ENCODE measurements at regions not wholly inside any gene's neighbourhood (a gene's known extent, or its start where the extent isn't known, plus 50 kb on each side); places are given as distances from the start of the nearest gene placed in this dataset.
A peak's percentile ranks its signal among the peaks of the same experiment; 100 is the strongest.
"Not testable (repeated sequence)": the region's sequence is repeated elsewhere in the genome, so short reads cannot be mapped to it uniquely, and the experiment has no call there.

GRCh38 chr14:54010981-54011380 lies 54.4 kb upstream of the BMP4 start:
- ChIA-PET CTCF (no interaction called here), POLR2A (no interaction called here)
- no peak for DNase-seq (ENCODE audit: low read depth)
- no peak for TF ChIP-seq CTCF (IDR thresholded peaks at IDR 0.05; ENCODE audit: insufficient read depth, low read depth, low read length)
- Histone ChIP-seq H3K36me3 (ENCODE audit: control insufficient read depth, insufficient read depth, low read length) (no peaks in the 10 kb centered on the region), H3K4me3 (ENCODE audit: low read depth, low read length) (no peak overlapping the region), H3K27me3 (ENCODE audit: control insufficient read depth, insufficient read depth, low read length) (no peaks in the 10 kb centered on the region)

DNA sequence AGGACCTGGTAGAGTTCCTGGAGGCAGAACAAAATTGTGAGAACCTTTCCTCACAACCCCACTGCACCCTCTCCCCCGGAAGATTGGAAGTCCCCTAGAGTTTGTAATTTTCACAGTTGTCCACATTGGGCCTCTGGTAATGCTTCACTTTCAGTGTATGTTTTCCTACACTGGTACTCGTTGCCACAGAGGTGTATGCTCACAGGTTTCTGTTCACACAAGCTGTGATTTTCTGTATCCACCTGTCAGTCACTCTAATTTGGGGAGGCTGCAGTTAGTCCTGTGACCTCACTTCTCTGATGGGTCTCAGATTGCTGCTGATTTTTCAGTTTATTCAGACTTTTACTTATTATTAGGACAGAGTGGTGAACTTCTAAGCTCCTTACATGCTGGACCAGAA lies 66.4 kb upstream of the BMP4 start:
- CTCF ChIA-PET, result interaction anchor here (0.8 to 0.9 kb wide), 2 partner anchors 13 to 140 kb away, joined by 3 to 4 read pairs; no protein-coding TSS in a partner anchor

DNA sequence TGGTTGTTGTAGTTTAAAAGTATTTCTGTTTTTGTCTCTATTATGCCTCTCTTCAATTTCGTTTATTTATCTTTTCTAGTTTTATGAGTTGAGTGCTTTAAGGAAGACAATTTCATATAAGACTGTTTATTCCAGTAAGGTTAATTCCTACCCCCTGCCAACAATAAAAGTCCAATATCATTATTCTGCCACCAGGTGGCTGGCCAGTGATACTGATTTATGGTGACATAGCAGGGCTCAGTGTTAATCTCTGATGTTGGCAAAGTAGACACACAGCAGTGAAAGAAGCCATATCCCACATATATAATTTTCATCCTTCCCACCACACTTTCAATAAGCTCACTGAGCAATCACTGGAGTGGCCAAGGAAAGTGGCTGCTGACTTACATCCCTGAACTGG lies 69.0 kb upstream of the BMP4 start:
- CTCF ChIA-PET, result interaction anchor here (0.6 to 1.4 kb wide), 2 partner anchors 149 to 611 kb away, joined by 3 read pairs; no protein-coding TSS in a partner anchor
- POLR2A ChIA-PET, result no interaction called here
- DNase-seq (ENCODE audit: low read depth), result no peak

More for the DNA sequence above, 66.4 kb upstream of the BMP4 start:
- POLR2A ChIA-PET, result no interaction called here
- H3K4me3 ChIP-seq (ENCODE audit: low read depth, low read length), result no peak overlapping the region
- no peak for TF ChIP-seq CTCF (IDR thresholded peaks at IDR 0.05; ENCODE audit: insufficient read depth, low read depth, low read length)
- no peak for DNase-seq (ENCODE audit: low read depth)
- no peaks in the 10 kb centered on the region for H3K27me3 ChIP-seq (ENCODE audit: control insufficient read depth, insufficient read depth, low read length)
- H3K36me3 ChIP-seq (ENCODE audit: control insufficient read depth, insufficient read depth, low read length), result no peaks in the 10 kb centered on the region

DNA sequence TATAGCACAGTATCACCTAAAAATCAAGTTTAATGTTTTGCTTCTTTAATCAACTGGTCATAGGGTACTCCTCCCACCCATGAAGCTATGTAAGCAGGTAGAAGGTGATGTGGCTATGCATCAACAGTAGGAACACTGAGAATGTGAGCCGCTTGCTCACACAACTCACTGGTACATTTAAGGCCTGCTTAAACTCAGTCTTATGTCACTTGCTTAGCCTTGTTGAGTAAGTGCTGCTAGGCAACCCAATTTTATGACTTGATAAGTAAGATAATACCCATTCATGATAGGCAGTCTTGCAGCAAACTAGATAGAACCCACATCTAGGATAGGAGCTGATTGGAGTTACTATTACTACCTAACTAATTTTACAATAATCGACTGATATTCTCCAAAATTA lies 70.0 kb upstream of the BMP4 start:
- DNase-seq (ENCODE audit: low read depth), result no peak
- CTCF ChIA-PET, result interaction anchor here (1.0 to 1.4 kb wide), 3 partner anchors 10 to 312 kb away, joined by 3 read pairs; no protein-coding TSS in a partner anchor
- POLR2A ChIA-PET, result no interaction called here
- Histone ChIP-seq H3K4me3 (ENCODE audit: low read depth, low read length) (no peak overlapping the region), H3K36me3 (ENCODE audit: control insufficient read depth, insufficient read depth, low read length) (no peaks in the 10 kb centered on the region), H3K27me3 (ENCODE audit: control insufficient read depth, insufficient read depth, low read length) (no peaks in the 10 kb centered on the region)
- TF ChIP-seq CTCF (IDR thresholded peaks at IDR 0.05; ENCODE audit: insufficient read depth, low read depth, low read length), result no peak

More for the DNA sequence above, 69.0 kb upstream of the BMP4 start:
- H3K27me3 ChIP-seq (ENCODE audit: control insufficient read depth, insufficient read depth, low read length), result no peaks in the 10 kb centered on the region
- H3K4me3 ChIP-seq (ENCODE audit: low read depth, low read length), result no peak overlapping the region
- H3K36me3 ChIP-seq (ENCODE audit: control insufficient read depth, insufficient read depth, low read length), result no peaks in the 10 kb centered on the region
- peak; percentile 43 for TF ChIP-seq CTCF (IDR thresholded peaks at IDR 0.05; ENCODE audit: insufficient read depth, low read depth, low read length)

GRCh38 chr14:54030996-54031395 lies 74.4 kb upstream of the BMP4 start:
- H3K27me3 ChIP-seq (ENCODE audit: control insufficient read depth, insufficient read depth, low read length); DNase-seq (ENCODE audit: low read depth); POLR2A ChIA-PET; H3K4me3 ChIP-seq (ENCODE audit: low read depth, low read length); CTCF ChIA-PET; H3K36me3 ChIP-seq (ENCODE audit: control insufficient read depth, insufficient read depth, low read length): not testable (repeated sequence)

GRCh38 chr14:54033285-54033684 lies 76.7 kb upstream of the BMP4 start:
- H3K4me3 ChIP-seq (ENCODE audit: low read depth, low read length); H3K27me3 ChIP-seq (ENCODE audit: control insufficient read depth, insufficient read depth, low read length); H3K36me3 ChIP-seq (ENCODE audit: control insufficient read depth, insufficient read depth, low read length); DNase-seq (ENCODE audit: low read depth); CTCF ChIA-PET; POLR2A ChIA-PET: not testable (repeated sequence)

All from BJ (cell line).